Esophagus muscularis mucosa (tissue), 4 donors: ENCODE measurements at regions not wholly inside any gene's neighbourhood (a gene's known extent, or its start where the extent isn't known, plus 50 kb on each side); places are given as distances from the start of the nearest gene placed in this dataset.

ENCODE experiments used
- DNase-seq: peaks from one replicate; pipeline ENCODE4 v3.0.0-alpha.2; 2017; ENCODE audit errors: extremely low spot score
- H3K27ac ChIP-seq, 4 donors: fragments of 200-600 bp; sonication (generic); replicated peaks in 1 of 4; 1 replicate in 3 of 4; 2 replicates in 1 of 4; pipeline ENCODE4 v1.5.1; 2016 to 2019; ENCODE audit warnings: mild to moderate bottlenecking in 1 of 4
- H3K27me3 ChIP-seq, 4 donors: fragments of 200-600 bp; sonication (generic); one replicate each; pipeline versions ENCODE4 v1.5.1 to v1.6.0; 2016 to 2019
- H3K36me3 ChIP-seq, 4 donors: fragments of 200-600 bp; sonication (generic); one replicate each; pipeline ENCODE4 v1.5.1; 2016 to 2019
- H3K4me1 ChIP-seq, 4 donors: fragments of 200-600 bp; sonication (generic); one replicate each; pipeline ENCODE4 v1.5.1; 2016 to 2019
- H3K4me3 ChIP-seq, 4 donors: fragments of 200-600 bp; sonication (generic); 1 replicate in 2 of 4; 2 replicates in 2 of 4; pipeline ENCODE4 v1.5.1; 2016 to 2019; ENCODE audit warnings: mild to moderate bottlenecking in 4 of 4, moderate library complexity in 1 of 4
- H3K9me3 ChIP-seq, 4 donors: fragments of 200-600 bp; sonication (generic); 1 replicate in 3 of 4; 2 replicates in 1 of 4; pipeline ENCODE4 v1.5.1; 2016 to 2019
- CTCF ChIP-seq, 3 experiments: fragments of 200-600 bp in 2 of 3; fragments of 450-650 bp in 1 of 3; sonication (generic) in 2 of 3; IDR thresholded peaks; one replicate each; pipeline ENCODE4 v1.5.1; 2017 to 2019; ENCODE audit warnings: antibody characterized with exemption in 3 of 3, mild to moderate bottlenecking in 2 of 3, moderate library complexity in 1 of 3
- EP300 ChIP-seq: sonication (generic); formaldehyde crosslinking; IDR thresholded peaks from one replicate; pipeline ENCODE4 v1.6.1; 2017; ENCODE audit warnings: antibody characterized with exemption
- POLR2A ChIP-seq: fragments of 450-650 bp; IDR thresholded peaks from one replicate; pipeline ENCODE4 v1.6.1; 2017; ENCODE audit warnings: antibody characterized with exemption, moderate library complexity, mild to moderate bottlenecking, low read depth
- POLR2AphosphoS5 ChIP-seq, 2 donors: sonication (generic); formaldehyde crosslinking; IDR thresholded peaks; one replicate each; pipeline ENCODE4 v1.6.1; 2017; ENCODE audit warnings: antibody characterized with exemption in 2 of 2
- WGBS: methylation state at CpG from one replicate; pipeline ENCODE4 v1.1.5; 2018; 5-methylcytosine and 5-hydroxymethylcytosine counted together
- intact Hi-C: fragments of 100-400 bp; cut with DNase I; formaldehyde crosslinking; loops from one replicate; pipeline ENCODE4 v1.15.1; 2023

GRCh38 chr5:173800340-173800739 is 87.8 kb upstream of the CPEB4 start:
- Histone ChIP-seq H3K27me3 (peaks cover 0 to 3% (median 0%) of the 10 kb centered on the region in 4 donors), H3K36me3 (no peaks in the 10 kb centered on the region), H3K27ac (no peak overlapping the region), H3K9me3 (peaks cover 0 to 5% (median 0%) of the 10 kb centered on the region in 4 donors), H3K4me3 (no peak overlapping the region), H3K4me1 (no peaks in the 10 kb centered on the region)
- no peak for DNase-seq
- TF ChIP-seq CTCF (IDR thresholded peaks at IDR 0.05) (no peak), POLR2AphosphoS5 (IDR thresholded peaks at IDR 0.05) (no peak), EP300 (no peak), POLR2A (no peak)
- intact Hi-C loops = no loop called here
- WGBS = 91% methylated on average over 8 of the region's 8 CpGs

- no peaks in the 10 kb centered on the region for H3K4me1 ChIP-seq
- WGBS = 93% methylated on average over 8 of the region's 8 CpGs
- no peak overlapping the region for H3K27ac ChIP-seq
- H3K9me3 ChIP-seq = peaks cover 0 to 5% (median 0%) of the 10 kb centered on the region in 4 donors
- H3K4me3 ChIP-seq = no peak overlapping the region
- DNase-seq = no peak
- no peak for TF ChIP-seq POLR2AphosphoS5 (IDR thresholded peaks at IDR 0.05)
- no peak for TF ChIP-seq CTCF (IDR thresholded peaks at IDR 0.05)
- no peak for TF ChIP-seq EP300
- TF ChIP-seq POLR2A = no peak
- peaks cover 0 to 3% (median 0%) of the 10 kb centered on the region in 4 donors for H3K27me3 ChIP-seq
- intact Hi-C loops = no loop called here
- H3K36me3 ChIP-seq = no peaks in the 10 kb centered on the region
These were observed 87.1 kb upstream of the CPEB4 start for GRCh38 chr5:173801006-173801405.

- intact Hi-C loops = no loop called here
- H3K27me3 ChIP-seq = peaks cover 0 to 3% (median 0%) of the 10 kb centered on the region in 4 donors
- no peak overlapping the region for H3K4me3 ChIP-seq
- H3K9me3 ChIP-seq = peaks cover 0 to 5% (median 0%) of the 10 kb centered on the region in 4 donors
- no peak overlapping the region for H3K27ac ChIP-seq
- TF ChIP-seq POLR2A (no peak), CTCF (IDR thresholded peaks at IDR 0.05) (no peak), POLR2AphosphoS5 (IDR thresholded peaks at IDR 0.05) (no peak), EP300 (no peak)
- WGBS = 71% methylated on average over 6 of the region's 7 CpGs
- H3K36me3 ChIP-seq = no peaks in the 10 kb centered on the region
- no peak for DNase-seq
- H3K4me1 ChIP-seq = no peaks in the 10 kb centered on the region
These were observed 85.4 kb upstream of the CPEB4 start for GRCh38 chr5:173802670-173803165.

- H3K9me3 ChIP-seq = peaks cover 0 to 5% (median 0%) of the 10 kb centered on the region in 4 donors
- no peaks in the 10 kb centered on the region for H3K36me3 ChIP-seq
- no peak for DNase-seq
- H3K27me3 ChIP-seq = peaks cover 0 to 3% (median 0%) of the 10 kb centered on the region in 4 donors
- H3K4me3 ChIP-seq = no peak overlapping the region
- WGBS = 79% methylated on average over 7 of the region's 7 CpGs
- intact Hi-C loops = no loop called here
- H3K27ac ChIP-seq = no peak overlapping the region
- H3K4me1 ChIP-seq = no peaks in the 10 kb centered on the region
- TF ChIP-seq EP300 (no peak), POLR2A (no peak), CTCF (IDR thresholded peaks at IDR 0.05) (no peak), POLR2AphosphoS5 (IDR thresholded peaks at IDR 0.05) (no peak)
These were observed 83.6 kb upstream of the CPEB4 start for GRCh38 chr5:173804579-173804978.
